ENCODE measurements at regions not wholly inside any gene's neighbourhood (a gene's known extent, or its start where the extent isn't known, plus 50 kb on each side); places are given as distances from the start of the nearest gene placed in this dataset.

DNA sequence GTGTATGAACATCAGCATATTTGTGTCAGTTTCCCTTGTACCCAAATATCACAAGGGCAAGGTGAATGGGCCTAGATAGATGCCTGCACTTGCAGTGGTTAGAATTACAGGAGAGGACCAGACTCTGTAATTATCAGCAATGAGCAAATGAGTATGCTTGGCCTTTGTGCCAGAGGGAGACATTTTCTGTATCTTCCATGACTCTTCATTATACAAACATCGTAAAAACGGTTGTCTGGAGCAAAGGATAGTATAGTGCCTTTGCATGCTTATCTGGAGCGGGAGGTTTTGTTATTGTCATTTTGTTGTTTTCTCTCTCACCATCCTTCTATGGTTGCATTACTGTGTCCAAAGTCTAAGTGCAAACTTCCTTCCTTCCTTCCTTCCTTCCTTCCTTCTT lies 1568.5 kb upstream of the NUDT12 start:
- dilution Hi-C loops (cut with MboI; ENCODE audit: extremely low pct_ligation_motif_present, low sequenced_read_pairs), result no loop called here
- H4K20me1 ChIP-seq (ENCODE audit: control insufficient read depth, extremely low read depth, insufficient read depth, low read length), result no peaks in the 10 kb centered on the region
- H3K27me3 ChIP-seq (ENCODE audit: control insufficient read depth, extremely low read depth, insufficient read depth, low read length), result no peaks in the 10 kb centered on the region
- no peaks in the 10 kb centered on the region for H3K79me2 ChIP-seq (ENCODE audit: control insufficient read depth, insufficient read depth, low read length)
- no peaks in the 10 kb centered on the region for H3K9me1 ChIP-seq (ENCODE audit: control insufficient read depth, extremely low read depth, insufficient read depth, low read length)
- no peak overlapping the region for H3K27ac ChIP-seq (ENCODE audit: control insufficient read depth, insufficient read depth, low read length)
- no peaks in the 10 kb centered on the region for H3K4me1 ChIP-seq (ENCODE audit: control insufficient read depth, extremely low read depth, insufficient read depth, low read length)
- H2AFZ ChIP-seq (ENCODE audit: control insufficient read depth, low read length), result no peak overlapping the region
- DNase-seq (ENCODE audit: low read depth, low spot score), result no peak
- no peak overlapping the region for H3K4me2 ChIP-seq (ENCODE audit: control insufficient read depth, extremely low read depth, insufficient read depth, low read depth, low read length)
- H3K4me3 ChIP-seq (ENCODE audit: control insufficient read depth in 2 of 3, extremely low read depth in 1 of 3, insufficient read depth in 2 of 3, low read depth in 1 of 3, low read length in 3 of 3), result no peak overlapping the region
- FAIRE-seq, result no peak
- no peak overlapping the region for H3K9ac ChIP-seq (ENCODE audit: control insufficient read depth, extremely low read depth, insufficient read depth, low read length)
- TF ChIP-seq CTCF (optimal IDR thresholded peaks at IDR 0.05 in 1 of 3, IDR thresholded peaks at IDR 0.05 in 1 of 3, conservative IDR thresholded peaks at IDR 0.05 in 1 of 3; ENCODE audit: extremely low read depth in 1 of 3, insufficient read depth in 2 of 3, low read length in 3 of 3), result no peak
- TF ChIP-seq EZH2 (IDR thresholded peaks at IDR 0.05; ENCODE audit: low read length), result no peak
- H3K36me3 ChIP-seq (ENCODE audit: control insufficient read depth in 2 of 2, extremely low read depth in 1 of 2, insufficient read depth in 2 of 2, low read length in 2 of 2), result no peaks in the 10 kb centered on the region
- no peaks in the 10 kb centered on the region for H3K9me3 ChIP-seq (ENCODE audit: control insufficient read depth, low read depth, low read length)

DNA sequence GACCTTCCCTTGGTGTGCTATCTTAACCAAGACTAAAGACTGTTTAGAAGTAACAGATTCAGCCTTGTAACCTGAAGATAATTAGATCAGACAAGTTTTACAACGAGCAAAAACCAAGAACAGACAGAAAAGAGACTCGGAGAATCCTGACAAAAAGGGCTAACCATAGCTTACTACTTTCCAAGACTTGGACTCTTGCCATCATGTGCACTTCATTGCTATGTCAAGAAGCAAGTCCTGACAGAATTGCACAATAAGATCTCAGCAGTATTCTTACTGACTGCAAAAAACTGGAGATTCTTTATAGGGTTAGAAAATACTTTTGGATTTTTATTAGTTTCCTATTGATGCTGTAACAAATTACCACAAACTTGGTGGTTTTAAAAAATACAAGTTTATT lies 1539.0 kb upstream of the NUDT12 start:
- no peaks in the 10 kb centered on the region for H3K27me3 ChIP-seq (ENCODE audit: control insufficient read depth, extremely low read depth, insufficient read depth, low read length)
- H3K9me3 ChIP-seq (ENCODE audit: control insufficient read depth, low read depth, low read length), result no peaks in the 10 kb centered on the region
- H3K27ac ChIP-seq (ENCODE audit: control insufficient read depth, insufficient read depth, low read length), result no peak overlapping the region
- no peaks in the 10 kb centered on the region for H3K79me2 ChIP-seq (ENCODE audit: control insufficient read depth, insufficient read depth, low read length)
- dilution Hi-C loops (cut with MboI; ENCODE audit: extremely low pct_ligation_motif_present, low sequenced_read_pairs), result no loop called here
- no peaks in the 10 kb centered on the region for H3K9me1 ChIP-seq (ENCODE audit: control insufficient read depth, extremely low read depth, insufficient read depth, low read length)
- no peak for FAIRE-seq
- H3K4me2 ChIP-seq (ENCODE audit: control insufficient read depth, extremely low read depth, insufficient read depth, low read depth, low read length), result no peak overlapping the region
- no peaks in the 10 kb centered on the region for H3K4me1 ChIP-seq (ENCODE audit: control insufficient read depth, extremely low read depth, insufficient read depth, low read length)
- H4K20me1 ChIP-seq (ENCODE audit: control insufficient read depth, extremely low read depth, insufficient read depth, low read length), result no peaks in the 10 kb centered on the region
- H3K4me3 ChIP-seq (ENCODE audit: control insufficient read depth in 2 of 3, extremely low read depth in 1 of 3, insufficient read depth in 2 of 3, low read depth in 1 of 3, low read length in 3 of 3), result no peak overlapping the region
- H2AFZ ChIP-seq (ENCODE audit: control insufficient read depth, low read length), result no peak overlapping the region
- no peak for DNase-seq (ENCODE audit: low read depth, low spot score)
- no peak overlapping the region for H3K9ac ChIP-seq (ENCODE audit: control insufficient read depth, extremely low read depth, insufficient read depth, low read length)
- no peaks in the 10 kb centered on the region for H3K36me3 ChIP-seq (ENCODE audit: control insufficient read depth in 2 of 2, extremely low read depth in 1 of 2, insufficient read depth in 2 of 2, low read length in 2 of 2)
- TF ChIP-seq CTCF (optimal IDR thresholded peaks at IDR 0.05 in 1 of 3, IDR thresholded peaks at IDR 0.05 in 1 of 3, conservative IDR thresholded peaks at IDR 0.05 in 1 of 3; ENCODE audit: extremely low read depth in 1 of 3, insufficient read depth in 2 of 3, low read length in 3 of 3), result no peak
- no peak for TF ChIP-seq EZH2 (IDR thresholded peaks at IDR 0.05; ENCODE audit: low read length)
